Effector CD4-positive, alpha-beta T cell (primary cell): ENCODE measurements at regions not wholly inside any gene's neighbourhood (a gene's known extent, or its start where the extent isn't known, plus 50 kb on each side); places are given as distances from the start of the nearest gene placed in this dataset.
"Not testable (repeated sequence)": the region's sequence is repeated elsewhere in the genome, so short reads cannot be mapped to it uniquely, and the experiment has no call there.

Source experiments
- DNase-seq: peaks from one replicate; pipeline ENCODE4 v3.0.0-alpha.2; 2020

GRCh38 chr5:163569284-163569683, 63.9 kb downstream of the MAT2B start:
- no peak for DNase-seq

GRCh38 chr5:163571744-163572143, 66.3 kb downstream of the MAT2B start:
- DNase-seq = no peak

GRCh38 chr5:163574472-163575440, 69.3 kb downstream of the MAT2B start:
- no peak for DNase-seq

GRCh38 chr5:163578652-163579051, 73.2 kb downstream of the MAT2B start:
- DNase-seq = no peak

GRCh38 chr5:163579729-163580128, 74.3 kb downstream of the MAT2B start:
- no peak for DNase-seq

GRCh38 chr5:163580516-163580915, 75.1 kb downstream of the MAT2B start:
- DNase-seq = no peak

GRCh38 chr5:163583491-163584153, 78.2 kb downstream of the MAT2B start:
- not testable (repeated sequence) for DNase-seq

GRCh38 chr5:163585206-163585605, 79.8 kb downstream of the MAT2B start:
- DNase-seq = no peak

GRCh38 chr5:163586531-163586956, 81.1 kb downstream of the MAT2B start:
- DNase-seq = no peak

- DNase-seq = no peak
Observed at GRCh38 chr5:163594951-163595350, 89.5 kb downstream of the MAT2B start.

- no peak for DNase-seq
Observed at GRCh38 chr5:163595932-163596607, 90.7 kb downstream of the MAT2B start.

GRCh38 chr5:163596608-163597315, 91.3 kb downstream of the MAT2B start:
- DNase-seq = no peak

- no peak for DNase-seq
Observed at GRCh38 chr5:163604013-163604412, 98.6 kb downstream of the MAT2B start.

GRCh38 chr5:163607256-163607655, 101.8 kb downstream of the MAT2B start:
- no peak for DNase-seq

- DNase-seq = no peak
Observed at GRCh38 chr5:163608621-163609020, 103.2 kb downstream of the MAT2B start.

GRCh38 chr5:163609910-163610309, 104.5 kb downstream of the MAT2B start:
- DNase-seq = no peak

GRCh38 chr5:163612358-163613149, 107.1 kb downstream of the MAT2B start:
- no peak for DNase-seq

GRCh38 chr5:163613150-163613442, 107.7 kb downstream of the MAT2B start:
- DNase-seq = no peak

GRCh38 chr5:163614787-163615186, 109.4 kb downstream of the MAT2B start:
- DNase-seq = no peak

GRCh38 chr5:163619273-163619934, 114.0 kb downstream of the MAT2B start:
- DNase-seq = no peak

- no peak for DNase-seq
Observed at GRCh38 chr5:163619951-163620350, 114.5 kb downstream of the MAT2B start.

GRCh38 chr5:163622799-163623198, 117.4 kb downstream of the MAT2B start:
- no peak for DNase-seq
